HL-60 (cell line): ENCODE measurements at regions not wholly inside any gene's neighbourhood (a gene's known extent, or its start where the extent isn't known, plus 50 kb on each side); places are given as distances from the start of the nearest gene placed in this dataset.

Experiments
- DNase-seq, 2 experiments: peaks; one replicate each; pipeline ENCODE4 v3.0.0-alpha.2; 2010 to 2020; ENCODE audit warnings: low read depth in 1 of 2, low spot score in 1 of 2
- H3K27ac ChIP-seq: fragments of 250-450 bp; sonication (Bioruptor Pico); replicated peaks from 2 replicates; pipeline ENCODE4 v1.5.1; 2020; ENCODE audit warnings: mild to moderate bottlenecking, moderate library complexity
- H3K27me3 ChIP-seq: fragments of 250-450 bp; sonication (Bioruptor Pico); 2 replicates; pipeline ENCODE4 v1.5.1; 2021; ENCODE audit warnings: mild to moderate bottlenecking, moderate library complexity; ENCODE audit not compliant: insufficient read depth, poor library complexity, severe bottlenecking
- H3K4me3 ChIP-seq: replicated peaks from 2 replicates; pipeline ENCODE4 v1.5.1; 2011; ENCODE audit warnings: mild to moderate bottlenecking, control low read depth, low read length; ENCODE audit not compliant: insufficient read depth
- GABPA ChIP-seq: IDR thresholded peaks from 2 replicates; pipeline ENCODE4 v1.6.1; 2012; ENCODE audit warnings: low read depth
- POLR2AphosphoS5 ChIP-seq: IDR thresholded peaks from 2 replicates; pipeline ENCODE4 v1.6.1; 2012; ENCODE audit warnings: low read depth
- REST ChIP-seq: IDR thresholded peaks from 2 replicates; pipeline ENCODE4 v1.6.1; 2012; ENCODE audit warnings: low read depth; ENCODE audit not compliant: insufficient replicate concordance
- SPI1 ChIP-seq: IDR thresholded peaks from 2 replicates; pipeline ENCODE4 v1.6.1; 2012; ENCODE audit warnings: low read depth, mild to moderate bottlenecking, borderline replicate concordance
- TF ChIP-seq, protein P1 (sequence below): IDR thresholded peaks from one replicate; pipeline ENCODE4 v1.5.1; 2011; ENCODE audit warnings: low read length, control low read depth, inconsistent platforms; ENCODE audit not compliant: insufficient read depth

- no peak for TF ChIP-seq GABPA
- TF ChIP-seq, protein P1, sequence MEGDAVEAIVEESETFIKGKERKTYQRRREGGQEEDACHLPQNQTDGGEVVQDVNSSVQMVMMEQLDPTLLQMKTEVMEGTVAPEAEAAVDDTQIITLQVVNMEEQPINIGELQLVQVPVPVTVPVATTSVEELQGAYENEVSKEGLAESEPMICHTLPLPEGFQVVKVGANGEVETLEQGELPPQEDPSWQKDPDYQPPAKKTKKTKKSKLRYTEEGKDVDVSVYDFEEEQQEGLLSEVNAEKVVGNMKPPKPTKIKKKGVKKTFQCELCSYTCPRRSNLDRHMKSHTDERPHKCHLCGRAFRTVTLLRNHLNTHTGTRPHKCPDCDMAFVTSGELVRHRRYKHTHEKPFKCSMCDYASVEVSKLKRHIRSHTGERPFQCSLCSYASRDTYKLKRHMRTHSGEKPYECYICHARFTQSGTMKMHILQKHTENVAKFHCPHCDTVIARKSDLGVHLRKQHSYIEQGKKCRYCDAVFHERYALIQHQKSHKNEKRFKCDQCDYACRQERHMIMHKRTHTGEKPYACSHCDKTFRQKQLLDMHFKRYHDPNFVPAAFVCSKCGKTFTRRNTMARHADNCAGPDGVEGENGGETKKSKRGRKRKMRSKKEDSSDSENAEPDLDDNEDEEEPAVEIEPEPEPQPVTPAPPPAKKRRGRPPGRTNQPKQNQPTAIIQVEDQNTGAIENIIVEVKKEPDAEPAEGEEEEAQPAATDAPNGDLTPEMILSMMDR = no peak
- TF ChIP-seq SPI1 = no peak
- Histone ChIP-seq H3K4me3 (no peak overlapping the region), H3K27ac (no peak overlapping the region), H3K27me3 (no peaks in the 10 kb centered on the region)
- no peak for DNase-seq
Observed at GRCh38 chr16:8243981-8244380, 346.3 kb downstream of the TMEM114 start.

- no peak overlapping the region for H3K4me3 ChIP-seq
- no peak for DNase-seq
- H3K27me3 ChIP-seq = no peaks in the 10 kb centered on the region
- TF ChIP-seq REST = no peak
- TF ChIP-seq POLR2AphosphoS5 = no peak
- TF ChIP-seq, protein P1 = no peak
- TF ChIP-seq GABPA = no peak
- no peak for TF ChIP-seq SPI1
- no peak overlapping the region for H3K27ac ChIP-seq
Observed at GRCh38 chr16:8241408-8241807, 348.9 kb downstream of the TMEM114 start.

- no peak overlapping the region for H3K27ac ChIP-seq
- TF ChIP-seq, protein P1 = no peak
- TF ChIP-seq REST (no peak), POLR2AphosphoS5 (no peak), SPI1 (no peak), GABPA (no peak)
Observed at GRCh38 chr16:8239443-8239842, 350.9 kb downstream of the TMEM114 start.

GRCh38 chr16:8237452-8237851 is 352.9 kb downstream of the TMEM114 start:
- DNase-seq = no peak
- Histone ChIP-seq H3K27ac (no peak overlapping the region), H3K4me3 (no peak overlapping the region), H3K27me3 (no peaks in the 10 kb centered on the region)
- TF ChIP-seq REST (no peak), POLR2AphosphoS5 (no peak), SPI1 (no peak), GABPA (no peak)
- TF ChIP-seq, protein P1 = no peak

More at GRCh38 chr16:8239443-8239842, 350.9 kb downstream of the TMEM114 start:
- H3K27me3 ChIP-seq = no peaks in the 10 kb centered on the region
- no peak for DNase-seq
- no peak overlapping the region for H3K4me3 ChIP-seq
